ENCODE measurements at regions not wholly inside any gene's neighbourhood (a gene's known extent, or its start where the extent isn't known, plus 50 kb on each side); places are given as distances from the start of the nearest gene placed in this dataset.

- H3K36me3 Mint-ChIP-seq, result no peaks in the 10 kb centered on the region
- H3K36me3 ChIP-seq (replicated peaks in 1 of 2; ENCODE audit: control insufficient read depth in 1 of 2, insufficient read depth in 2 of 2, low read length in 2 of 2), result no peaks in the 10 kb centered on the region
- H3K27ac Mint-ChIP-seq, result no peak overlapping the region
- no peak overlapping the region for H3K4me3 Mint-ChIP-seq
- intact Hi-C loops (cut with micrococcal nuclease), result no loop called here
- no peaks in the 10 kb centered on the region for H3K27me3 ChIP-seq (ENCODE audit: control insufficient read depth in 2 of 2, insufficient read depth in 2 of 2, low read length in 2 of 2)
- no peak for DNase-seq
- WGBS (ENCODE audit: insufficient coverage), result no CpG with 5 or more reads among the region's 7 CpGs
- no peaks in the 10 kb centered on the region for H3K4me1 Mint-ChIP-seq
- no peak overlapping the region for H3K4me3 ChIP-seq (replicated peaks in 1 of 3; ENCODE audit: low read depth in 2 of 3, low read length in 3 of 3)
- no peaks in the 10 kb centered on the region for H3K79me2 ChIP-seq (ENCODE audit: insufficient read depth, low read length)
- H3K4me1 ChIP-seq (ENCODE audit: control insufficient read depth in 1 of 2, insufficient read depth in 2 of 2, low read length in 2 of 2), result no peaks in the 10 kb centered on the region
- H3K27me3 Mint-ChIP-seq (ENCODE audit: low read depth in 3 of 3), result peaks cover 0 to 4% (median 0%) of the 10 kb centered on the region in 3 donors
- H2AFZ ChIP-seq (ENCODE audit: insufficient read depth, low read depth, low read length, poor library complexity, severe bottlenecking), result no peak overlapping the region
- H3K4me2 ChIP-seq (replicated peaks; ENCODE audit: extremely low read depth, low read length, poor library complexity, severe bottlenecking), result no peak overlapping the region
- TF ChIP-seq CTCF (IDR thresholded peaks at IDR 0.05), result no peak
- no peak overlapping the region for H3K27ac ChIP-seq (ENCODE audit: low read depth in 1 of 2, low read length in 2 of 2)
- peaks cover 0 to 7% (median 3%) of the 10 kb centered on the region in 7 donors for H3K9me3 Mint-ChIP-seq
- no peaks in the 10 kb centered on the region for H4K20me1 ChIP-seq (ENCODE audit: insufficient read depth, low read length)
- no peak overlapping the region for H3K9ac ChIP-seq (ENCODE audit: insufficient read depth, low read length, poor library complexity, severe bottlenecking)
- H3K9me3 ChIP-seq (replicated peaks in 1 of 2; ENCODE audit: control insufficient read depth in 1 of 2, insufficient read depth in 1 of 2, low read length in 2 of 2), result no peaks in the 10 kb centered on the region
Observed at GRCh38 chrX:121106484-121107235, 59.2 kb downstream of the GLUD2 start.

- no peak for TF ChIP-seq CTCF (IDR thresholded peaks at IDR 0.05)
Observed at GRCh38 chrX:121109986-121110385, 62.6 kb downstream of the GLUD2 start.

More at GRCh38 chrX:121109986-121110385, 62.6 kb downstream of the GLUD2 start:
- H3K27ac Mint-ChIP-seq, result peak overlapping the region in 1 of 7 donors; percentile 3
- Histone ChIP-seq H3K27ac (ENCODE audit: low read depth in 1 of 2, low read length in 2 of 2) (no peak overlapping the region), H3K4me2 (replicated peaks; ENCODE audit: extremely low read depth, low read length, poor library complexity, severe bottlenecking) (no peak overlapping the region), H3K9ac (ENCODE audit: insufficient read depth, low read length, poor library complexity, severe bottlenecking) (no peak overlapping the region), H3K27me3 (ENCODE audit: control insufficient read depth in 2 of 2, insufficient read depth in 2 of 2, low read length in 2 of 2) (no peaks in the 10 kb centered on the region), H4K20me1 (ENCODE audit: insufficient read depth, low read length) (no peaks in the 10 kb centered on the region), H2AFZ (ENCODE audit: insufficient read depth, low read depth, low read length, poor library complexity, severe bottlenecking) (no peak overlapping the region), H3K9me3 (replicated peaks in 1 of 2; ENCODE audit: control insufficient read depth in 1 of 2, insufficient read depth in 1 of 2, low read length in 2 of 2) (no peaks in the 10 kb centered on the region), H3K79me2 (ENCODE audit: insufficient read depth, low read length) (no peaks in the 10 kb centered on the region), H3K36me3 (replicated peaks in 1 of 2; ENCODE audit: control insufficient read depth in 1 of 2, insufficient read depth in 2 of 2, low read length in 2 of 2) (no peaks in the 10 kb centered on the region), H3K4me1 (ENCODE audit: control insufficient read depth in 1 of 2, insufficient read depth in 2 of 2, low read length in 2 of 2) (no peaks in the 10 kb centered on the region), H3K4me3 (replicated peaks in 1 of 3; ENCODE audit: low read depth in 2 of 3, low read length in 3 of 3) (no peak overlapping the region)
- no peak for DNase-seq
- no peak overlapping the region for H3K4me3 Mint-ChIP-seq
- H3K27me3 Mint-ChIP-seq (ENCODE audit: low read depth in 3 of 3), result peaks cover 0 to 4% (median 0%) of the 10 kb centered on the region in 3 donors
- intact Hi-C loops (cut with micrococcal nuclease), result no loop called here
- no peaks in the 10 kb centered on the region for H3K36me3 Mint-ChIP-seq
- H3K9me3 Mint-ChIP-seq, result peaks cover 0 to 7% (median 3%) of the 10 kb centered on the region in 7 donors
- WGBS (ENCODE audit: insufficient coverage), result no CpG with 5 or more reads among the region's 2 CpGs
- no peaks in the 10 kb centered on the region for H3K4me1 Mint-ChIP-seq

Data from CD14-positive monocyte (primary cell).